ENCODE measurements at regions not wholly inside any gene's neighbourhood (a gene's known extent, or its start where the extent isn't known, plus 50 kb on each side); places are given as distances from the start of the nearest gene placed in this dataset.

- ChIA-PET POLR2A (no interaction called here), RAD21 (ENCODE audit: unreplicated experiment) (no interaction called here), SMC1A (ENCODE audit: uncharacterized antibody, unreplicated experiment) (interaction anchor here (0.9 kb wide), 1 partner anchor 18 kb away, joined by 3 read pairs; no protein-coding TSS in a partner anchor), CTCF (no interaction called here)
- ATAC-seq (no peak), DNase-seq (ENCODE audit: low read depth, low spot score) (no peak), FAIRE-seq (no peak)
- no peak for TF ChIP-seq YBX1 (IDR thresholded peaks at IDR 0.05)
- TF ChIP-seq ZNF384 (IDR thresholded peaks at IDR 0.05; ENCODE audit: borderline replicate concordance, low read depth, low read length): no peak
- TF ChIP-seq NFYB (IDR thresholded peaks at IDR 0.05; ENCODE audit: insufficient read depth, low read depth, low read length): no peak
- TF ChIP-seq DPF2 (IDR thresholded peaks at IDR 0.05): no peak
- no peak for TF ChIP-seq SUZ12 (IDR thresholded peaks at IDR 0.05; ENCODE audit: unreplicated experiment)
- no peak for TF ChIP-seq LARP7 (IDR thresholded peaks at IDR 0.05)
- TF ChIP-seq SMARCA5 (IDR thresholded peaks at IDR 0.05): no peak
- no peak for TF ChIP-seq PAX5 (IDR thresholded peaks at IDR 0.05; ENCODE audit: borderline replicate concordance, low read depth, low read length)
- no peak for TF ChIP-seq NBN (IDR thresholded peaks at IDR 0.05)
- no peak for TF ChIP-seq POU2F2 (IDR thresholded peaks at IDR 0.05; ENCODE audit: borderline replicate concordance, low read depth, low read length)
- TF ChIP-seq FOS (IDR thresholded peaks at IDR 0.05; ENCODE audit: borderline replicate concordance, extremely low read depth, insufficient read length): no peak
- TF ChIP-seq RUNX3 (IDR thresholded peaks at IDR 0.05; ENCODE audit: low read length): no peak
- no peak for TF ChIP-seq IRF3 (IDR thresholded peaks at IDR 0.05)
- no peak for TF ChIP-seq MTA3 (IDR thresholded peaks at IDR 0.05; ENCODE audit: borderline replicate concordance, low read length)
- Histone ChIP-seq H3K79me2 (ENCODE audit: control insufficient read depth, insufficient read depth, low read length) (no peaks in the 10 kb centered on the region), H3K4me2 (ENCODE audit: control insufficient read depth, insufficient read depth) (no peak overlapping the region), H3K27ac (ENCODE audit: control insufficient read depth, insufficient read depth) (no peak overlapping the region), H3K27me3 (replicated peaks in 1 of 2; ENCODE audit: control insufficient read depth in 2 of 2, insufficient read depth in 2 of 2, low read length in 1 of 2) (no peaks in the 10 kb centered on the region), H3K9ac (ENCODE audit: control insufficient read depth, insufficient read depth, low read length) (no peak overlapping the region), H3K4me1 (ENCODE audit: control insufficient read depth, insufficient read depth, low read length) (peaks cover 27% of the 10 kb centered on the region), H3K9me3 (replicated peaks; ENCODE audit: control insufficient read depth, insufficient read depth, low read length) (no peaks in the 10 kb centered on the region; the same call in 2 of the 3 replicates), H3K4me3 (no peak overlapping the region), H2AFZ (ENCODE audit: control insufficient read depth, low read depth, low read length) (no peak overlapping the region), H4K20me1 (ENCODE audit: control insufficient read depth, insufficient read depth) (no peaks in the 10 kb centered on the region), H3K36me3 (ENCODE audit: control insufficient read depth in 2 of 2, insufficient read depth in 2 of 2, low read length in 1 of 2) (no peaks in the 10 kb centered on the region)
- WGBS (ENCODE audit: insufficient coverage, insufficient replicate concordance, low lambda C conversion rate, missing lambda C conversion rate): 88% methylated on average over 14 of the region's 14 CpGs
- BruUV-seq (replicated peaks): no TSS peak
- in situ Hi-C loops (cut with MboI): no loop called here
- intact Hi-C loops (cut with micrococcal nuclease; ENCODE audit: unreplicated experiment): no loop called here
Measured at GRCh38 chr2:60321816-60322215, 231.6 kb downstream of the BCL11A start.

All from GM12878 (cell line).